AG04449 (cell line): ENCODE measurements at regions not wholly inside any gene's neighbourhood (a gene's known extent, or its start where the extent isn't known, plus 50 kb on each side); places are given as distances from the start of the nearest gene placed in this dataset.

ENCODE experiments used
- CTCF ChIA-PET: fragments of 350-600 bp; formaldehyde crosslinking; extraction: SDS; loops from one replicate; lab custom pipeline; 2021; ENCODE audit warnings: antibody characterized with exemption; lab: Yijun Ruan, JAX
- POLR2A ChIA-PET: fragments of 400-600, 350-600 bp; formaldehyde crosslinking; extraction: SDS; loops from one replicate; lab custom pipeline; 2020; ENCODE audit warnings: antibody characterized with exemption, inconsistent platforms; lab: Yijun Ruan, JAX
- DNase-seq: peaks from one replicate; pipeline ENCODE4 v3.0.0-alpha.2; 2010; ENCODE audit warnings: low read depth, low spot score
- H3K4me3 ChIP-seq: 2 replicates; pipeline ENCODE4 v1.5.1; 2011; ENCODE audit warnings: low read depth, mild to moderate bottlenecking, control low read depth, low read length
- CTCF ChIP-seq: IDR thresholded peaks from one replicate; pipeline ENCODE4 v1.5.1; 2011; ENCODE audit warnings: mild to moderate bottlenecking, moderate library complexity, low read length, control low read depth, inconsistent platforms; ENCODE audit not compliant: insufficient read depth; ENCODE audit errors: missing control alignments

- POLR2A ChIA-PET = no interaction called here
- CTCF ChIA-PET = no interaction called here
- no peak for DNase-seq
- H3K4me3 ChIP-seq = no peak overlapping the region
- TF ChIP-seq CTCF = no peak
Observed at GRCh38 chr15:96403071-96403470, 72.6 kb downstream of the NR2F2 start.

GRCh38 chr15:96403932-96404331 lies 73.4 kb downstream of the NR2F2 start:
- ChIA-PET CTCF (no interaction called here), POLR2A (no interaction called here)
- no peak for TF ChIP-seq CTCF
- DNase-seq = no peak
- no peak overlapping the region for H3K4me3 ChIP-seq

- TF ChIP-seq CTCF = no peak
- no peak for DNase-seq
- POLR2A ChIA-PET = no interaction called here
- no peak overlapping the region for H3K4me3 ChIP-seq
- CTCF ChIA-PET = no interaction called here
Observed at GRCh38 chr15:96404560-96404959, 74.1 kb downstream of the NR2F2 start.

- no peak for TF ChIP-seq CTCF
- DNase-seq = no peak
- ChIA-PET POLR2A (no interaction called here), CTCF (no interaction called here)
- H3K4me3 ChIP-seq = no peak overlapping the region
Observed at GRCh38 chr15:96406291-96406690, 75.8 kb downstream of the NR2F2 start.

GRCh38 chr15:96406701-96407100 lies 76.2 kb downstream of the NR2F2 start:
- POLR2A ChIA-PET = no interaction called here
- DNase-seq = no peak
- TF ChIP-seq CTCF = no peak
- H3K4me3 ChIP-seq = no peak overlapping the region
- CTCF ChIA-PET = no interaction called here

GRCh38 chr15:96407482-96407881 lies 77.0 kb downstream of the NR2F2 start:
- no peak for TF ChIP-seq CTCF
- CTCF ChIA-PET = no interaction called here
- no peak overlapping the region for H3K4me3 ChIP-seq
- no peak for DNase-seq
- POLR2A ChIA-PET = no interaction called here
